ENCODE measurements at regions not wholly inside any gene's neighbourhood (a gene's known extent, or its start where the extent isn't known, plus 50 kb on each side); places are given as distances from the start of the nearest gene placed in this dataset.

DNA sequence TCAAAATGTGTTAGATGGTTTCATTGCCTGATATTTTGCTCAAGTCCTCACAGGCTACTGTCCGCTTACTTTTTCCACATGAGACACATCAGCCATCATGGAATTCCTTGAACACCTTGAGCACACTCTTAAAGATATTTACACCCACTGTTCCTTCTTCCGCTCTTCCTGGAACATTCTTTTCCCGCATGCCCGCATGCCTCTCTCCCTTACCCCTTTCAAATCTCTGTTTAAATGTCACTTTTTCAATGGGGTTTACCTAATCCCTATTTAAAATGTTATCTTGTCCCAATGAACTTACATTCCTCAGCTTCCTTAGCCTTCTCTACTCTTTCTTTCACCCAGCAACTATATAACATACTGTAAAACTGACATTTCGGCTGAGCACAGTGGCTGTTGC lies 503.3 kb upstream of the PTCHD4 start:
- TF ChIP-seq POLR2A (IDR thresholded peaks at IDR 0.05) (no peak), POLR2AphosphoS5 (IDR thresholded peaks at IDR 0.05) (no peak), EP300 (IDR thresholded peaks at IDR 0.05) (no peak)
- TF ChIP-seq, protein P1, sequence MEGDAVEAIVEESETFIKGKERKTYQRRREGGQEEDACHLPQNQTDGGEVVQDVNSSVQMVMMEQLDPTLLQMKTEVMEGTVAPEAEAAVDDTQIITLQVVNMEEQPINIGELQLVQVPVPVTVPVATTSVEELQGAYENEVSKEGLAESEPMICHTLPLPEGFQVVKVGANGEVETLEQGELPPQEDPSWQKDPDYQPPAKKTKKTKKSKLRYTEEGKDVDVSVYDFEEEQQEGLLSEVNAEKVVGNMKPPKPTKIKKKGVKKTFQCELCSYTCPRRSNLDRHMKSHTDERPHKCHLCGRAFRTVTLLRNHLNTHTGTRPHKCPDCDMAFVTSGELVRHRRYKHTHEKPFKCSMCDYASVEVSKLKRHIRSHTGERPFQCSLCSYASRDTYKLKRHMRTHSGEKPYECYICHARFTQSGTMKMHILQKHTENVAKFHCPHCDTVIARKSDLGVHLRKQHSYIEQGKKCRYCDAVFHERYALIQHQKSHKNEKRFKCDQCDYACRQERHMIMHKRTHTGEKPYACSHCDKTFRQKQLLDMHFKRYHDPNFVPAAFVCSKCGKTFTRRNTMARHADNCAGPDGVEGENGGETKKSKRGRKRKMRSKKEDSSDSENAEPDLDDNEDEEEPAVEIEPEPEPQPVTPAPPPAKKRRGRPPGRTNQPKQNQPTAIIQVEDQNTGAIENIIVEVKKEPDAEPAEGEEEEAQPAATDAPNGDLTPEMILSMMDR (IDR thresholded peaks at IDR 0.05) = no peak

Data from gastroesophageal sphincter (tissue), 3 donors.